GM18499 (cell line): ENCODE measurements at regions not wholly inside any gene's neighbourhood (a gene's known extent, or its start where the extent isn't known, plus 50 kb on each side); places are given as distances from the start of the nearest gene placed in this dataset.
"Not testable (repeated sequence)": the region's sequence is repeated elsewhere in the genome, so short reads cannot be mapped to it uniquely, and the experiment has no call there.

Source experiments
- ATAC-seq: cut with Tn5 transposase; IDR thresholded peaks from one replicate; pipeline ENCODE4 v1.9.1; 2021; ENCODE audit warnings: moderate number of reproducible peaks; ENCODE audit not compliant: insufficient read depth, unreplicated experiment

- no peak for ATAC-seq
These were observed 52.2 kb downstream of the ACTL7B start for GRCh38 chr9:108803428-108804065.

GRCh38 chr9:108802967-108803366, 52.8 kb downstream of the ACTL7B start:
- ATAC-seq: no peak

GRCh38 chr9:108801949-108802348, 53.8 kb downstream of the ACTL7B start:
- ATAC-seq: no peak

GRCh38 chr9:108800632-108801099, 55.1 kb downstream of the ACTL7B start:
- ATAC-seq: no peak

GRCh38 chr9:108793573-108793972, 62.2 kb downstream of the ACTL7B start:
- ATAC-seq: no peak

GRCh38 chr9:108789742-108790141, 66.0 kb downstream of the ACTL7B start:
- ATAC-seq: no peak

- ATAC-seq: no peak
These were observed 68.1 kb downstream of the ACTL7B start for GRCh38 chr9:108787690-108788048.

GRCh38 chr9:108786901-108787689, 68.7 kb downstream of the ACTL7B start:
- no peak for ATAC-seq

GRCh38 chr9:108786322-108786721, 69.5 kb downstream of the ACTL7B start:
- ATAC-seq: no peak

- ATAC-seq: no peak
These were observed 70.8 kb downstream of the ACTL7B start for GRCh38 chr9:108784998-108785397.

GRCh38 chr9:108783731-108784495, 71.9 kb downstream of the ACTL7B start:
- ATAC-seq: no peak

GRCh38 chr9:108783326-108783725, 72.5 kb downstream of the ACTL7B start:
- no peak for ATAC-seq

GRCh38 chr9:108780942-108781734, 74.6 kb downstream of the ACTL7B start:
- ATAC-seq: no peak

GRCh38 chr9:108779551-108780325, 76.0 kb downstream of the ACTL7B start:
- ATAC-seq: no peak

GRCh38 chr9:108776920-108777639, 78.7 kb downstream of the ACTL7B start:
- no peak for ATAC-seq

- ATAC-seq: no peak
These were observed 79.9 kb downstream of the ACTL7B start for GRCh38 chr9:108775901-108776306.

- ATAC-seq: not testable (repeated sequence)
These were observed 81.7 kb downstream of the ACTL7B start for GRCh38 chr9:108774088-108774487.

GRCh38 chr9:108772301-108772894, 83.4 kb downstream of the ACTL7B start:
- no peak for ATAC-seq

GRCh38 chr9:108768744-108769143, 87.0 kb downstream of the ACTL7B start:
- no peak for ATAC-seq
